GM12875 (cell line): ENCODE measurements at regions not wholly inside any gene's neighbourhood (a gene's known extent, or its start where the extent isn't known, plus 50 kb on each side); places are given as distances from the start of the nearest gene placed in this dataset.
"Not testable (repeated sequence)": the region's sequence is repeated elsewhere in the genome, so short reads cannot be mapped to it uniquely, and the experiment has no call there.

ENCODE experiments used
- H3K4me3 ChIP-seq: one replicate; pipeline ENCODE4 v1.5.1; 2011; ENCODE audit warnings: low read depth, low read length, control low read depth
- CTCF ChIP-seq: IDR thresholded peaks from 2 replicates; pipeline ENCODE4 v1.5.1; 2011; ENCODE audit warnings: low read depth, mild to moderate bottlenecking, control low read depth, inconsistent platforms, low read length, moderate library complexity, borderline replicate concordance; ENCODE audit not compliant: insufficient read depth

GRCh38 chr1:166305371-166305770 lies 138.6 kb upstream of the FAM78B start:
- no peak overlapping the region for H3K4me3 ChIP-seq
- no peak for TF ChIP-seq CTCF

GRCh38 chr1:166307261-166308188 lies 140.7 kb upstream of the FAM78B start:
- no peak overlapping the region for H3K4me3 ChIP-seq
- no peak for TF ChIP-seq CTCF

- not testable (repeated sequence) for H3K4me3 ChIP-seq
These were observed 149.5 kb upstream of the FAM78B start for GRCh38 chr1:166316306-166316705.

GRCh38 chr1:166322470-166322869 lies 155.7 kb upstream of the FAM78B start:
- no peak overlapping the region for H3K4me3 ChIP-seq
- no peak for TF ChIP-seq CTCF

- no peak overlapping the region for H3K4me3 ChIP-seq
- no peak for TF ChIP-seq CTCF
These were observed 161.1 kb upstream of the FAM78B start for GRCh38 chr1:166327886-166328285.

- TF ChIP-seq CTCF: no peak
- H3K4me3 ChIP-seq: no peak overlapping the region
These were observed 162.2 kb upstream of the FAM78B start for GRCh38 chr1:166328956-166329355.

GRCh38 chr1:166330096-166330495 lies 163.3 kb upstream of the FAM78B start:
- TF ChIP-seq CTCF: no peak

GRCh38 chr1:166338105-166338504 lies 171.3 kb upstream of the FAM78B start:
- TF ChIP-seq CTCF: no peak
- H3K4me3 ChIP-seq: no peak overlapping the region

More at GRCh38 chr1:166330096-166330495, 163.3 kb upstream of the FAM78B start:
- no peak overlapping the region for H3K4me3 ChIP-seq
